K562 (cell line): ENCODE measurements at regions not wholly inside any gene's neighbourhood (a gene's known extent, or its start where the extent isn't known, plus 50 kb on each side); places are given as distances from the start of the nearest gene placed in this dataset.

Experiments used
- ARID1B ChIP-seq: fragments of 450-650 bp; IDR thresholded peaks from 2 replicates; pipeline ENCODE4 v1.6.1; 2016; ENCODE audit warnings: antibody characterized with exemption, mild to moderate bottlenecking, inconsistent platforms
- BRCA1 ChIP-seq, 2 experiments: fragments of 450-650 bp in 1 of 2; sonication (generic) in 1 of 2; formaldehyde crosslinking in 1 of 2; IDR thresholded peaks; 2 replicates each; pipeline versions ENCODE4 v1.5.0 to v1.6.1; 2017 to 2020; ENCODE audit warnings: mild to moderate bottlenecking in 1 of 2, missing genetic modification reagents in 1 of 2
- BRF1 ChIP-seq: IDR thresholded peaks from 3 replicates; pipeline ENCODE4 v1.6.1; 2011; ENCODE audit warnings: borderline replicate concordance, mild to moderate bottlenecking; ENCODE audit not compliant: insufficient read length; ENCODE audit errors: extremely low read depth
- MEF2D ChIP-seq: conservative IDR thresholded peaks from 2 replicates; pipeline ENCODE4 v1.6.1; 2016; ENCODE audit warnings: low read depth, missing genetic modification characterization, missing compliant biosample characterization
- POLR2A ChIP-seq: fragments of 450-650 bp; conservative IDR thresholded peaks from 2 replicates; pipeline ENCODE4 v1.6.1; 2016
- TF ChIP-seq, protein P1 (sequence below), 2 experiments: IDR thresholded peaks; 2 replicates each; pipeline ENCODE4 v1.6.1; 2012; ENCODE audit warnings: improper control_type of control experiment in 2 of 2, low read depth in 2 of 2, low read length in 2 of 2, borderline replicate concordance in 1 of 2
- TF ChIP-seq, protein P2 (sequence below): sonication (generic); formaldehyde crosslinking; IDR thresholded peaks from 2 replicates; pipeline ENCODE4 v1.8.1; 2022; ENCODE audit warnings: missing genetic modification reagents

DNA sequence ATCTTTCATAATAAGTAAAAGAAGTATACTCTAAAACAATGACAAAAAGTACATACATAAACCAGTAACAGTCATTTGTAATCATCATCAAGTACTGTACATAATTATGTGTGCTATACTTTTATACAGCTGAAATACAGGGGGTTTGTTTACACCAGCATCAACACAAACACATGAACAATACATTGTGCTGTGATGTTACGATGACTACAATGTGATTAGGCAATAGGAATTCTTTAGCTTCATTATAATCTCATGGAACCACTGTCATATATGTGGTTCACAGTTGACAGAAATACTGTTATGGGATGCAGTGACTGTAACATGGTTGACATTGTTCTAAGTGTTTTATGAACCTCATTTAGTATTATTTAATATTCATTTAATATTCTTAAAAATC lies 914.4 kb upstream of the TENM4 start:
- no peak for TF ChIP-seq ARID1B
- no peak for TF ChIP-seq POLR2A
- TF ChIP-seq, protein P1, sequence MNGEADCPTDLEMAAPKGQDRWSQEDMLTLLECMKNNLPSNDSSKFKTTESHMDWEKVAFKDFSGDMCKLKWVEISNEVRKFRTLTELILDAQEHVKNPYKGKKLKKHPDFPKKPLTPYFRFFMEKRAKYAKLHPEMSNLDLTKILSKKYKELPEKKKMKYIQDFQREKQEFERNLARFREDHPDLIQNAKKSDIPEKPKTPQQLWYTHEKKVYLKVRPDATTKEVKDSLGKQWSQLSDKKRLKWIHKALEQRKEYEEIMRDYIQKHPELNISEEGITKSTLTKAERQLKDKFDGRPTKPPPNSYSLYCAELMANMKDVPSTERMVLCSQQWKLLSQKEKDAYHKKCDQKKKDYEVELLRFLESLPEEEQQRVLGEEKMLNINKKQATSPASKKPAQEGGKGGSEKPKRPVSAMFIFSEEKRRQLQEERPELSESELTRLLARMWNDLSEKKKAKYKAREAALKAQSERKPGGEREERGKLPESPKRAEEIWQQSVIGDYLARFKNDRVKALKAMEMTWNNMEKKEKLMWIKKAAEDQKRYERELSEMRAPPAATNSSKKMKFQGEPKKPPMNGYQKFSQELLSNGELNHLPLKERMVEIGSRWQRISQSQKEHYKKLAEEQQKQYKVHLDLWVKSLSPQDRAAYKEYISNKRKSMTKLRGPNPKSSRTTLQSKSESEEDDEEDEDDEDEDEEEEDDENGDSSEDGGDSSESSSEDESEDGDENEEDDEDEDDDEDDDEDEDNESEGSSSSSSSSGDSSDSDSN (IDR thresholded peaks at IDR 0.05; ENCODE audit: borderline replicate concordance in 1 of 2, low read depth in 2 of 2, low read length in 2 of 2): no peak
- TF ChIP-seq, protein P2, sequence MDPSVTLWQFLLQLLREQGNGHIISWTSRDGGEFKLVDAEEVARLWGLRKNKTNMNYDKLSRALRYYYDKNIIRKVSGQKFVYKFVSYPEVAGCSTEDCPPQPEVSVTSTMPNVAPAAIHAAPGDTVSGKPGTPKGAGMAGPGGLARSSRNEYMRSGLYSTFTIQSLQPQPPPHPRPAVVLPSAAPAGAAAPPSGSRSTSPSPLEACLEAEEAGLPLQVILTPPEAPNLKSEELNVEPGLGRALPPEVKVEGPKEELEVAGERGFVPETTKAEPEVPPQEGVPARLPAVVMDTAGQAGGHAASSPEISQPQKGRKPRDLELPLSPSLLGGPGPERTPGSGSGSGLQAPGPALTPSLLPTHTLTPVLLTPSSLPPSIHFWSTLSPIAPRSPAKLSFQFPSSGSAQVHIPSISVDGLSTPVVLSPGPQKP (CRISPR knock-in tag): no peak
- TF ChIP-seq BRF1: no peak
- no peak for TF ChIP-seq MEF2D
- no peak for TF ChIP-seq BRCA1 (IDR thresholded peaks at IDR 0.05)
- TF ChIP-seq BRCA1 (CRISPR knock-in tag; IDR thresholded peaks at IDR 0.05): no peak
